Ishikawa (cell line): ENCODE measurements at regions not wholly inside any gene's neighbourhood (a gene's known extent, or its start where the extent isn't known, plus 50 kb on each side); places are given as distances from the start of the nearest gene placed in this dataset.

Source experiments
- CREB1 ChIP-seq: IDR thresholded peaks from 2 replicates; pipeline ENCODE4 v1.6.1; 2012; ENCODE audit warnings: low read depth
- EP300 ChIP-seq: IDR thresholded peaks from 2 replicates; pipeline ENCODE4 v1.6.1; 2012; ENCODE audit warnings: borderline replicate concordance
- MAX ChIP-seq: IDR thresholded peaks from 2 replicates; pipeline ENCODE4 v1.6.1; 2012
- ZBTB7A ChIP-seq: IDR thresholded peaks from 2 replicates; pipeline ENCODE4 v1.6.1; 2012; ENCODE audit warnings: low read depth

- TF ChIP-seq EP300 (no peak), ZBTB7A (no peak), MAX (no peak), CREB1 (no peak)
Measured at GRCh38 chr5:158261674-158262367, 402.9 kb upstream of the CLINT1 start.
